Activated CD8-positive, alpha-beta memory T cell treated with anti-CD3 and anti-CD28 coated beads for 36 hours (primary cell): ENCODE measurements at regions not wholly inside any gene's neighbourhood (a gene's known extent, or its start where the extent isn't known, plus 50 kb on each side); places are given as distances from the start of the nearest gene placed in this dataset.

Experiments used
- CTCF ChIA-PET: fragments of 350-600 bp; sonication (Branson Sonifier 250); formaldehyde crosslinking; loops from one replicate; lab custom pipeline; 2021; ENCODE audit warnings: antibody characterized with exemption; lab: Charles Lee
- POLR2A ChIA-PET: fragments of 350-600 bp; sonication (Branson Sonifier 250); formaldehyde crosslinking; loops from one replicate; lab custom pipeline; 2021; ENCODE audit warnings: antibody characterized with exemption; lab: Charles Lee

DNA sequence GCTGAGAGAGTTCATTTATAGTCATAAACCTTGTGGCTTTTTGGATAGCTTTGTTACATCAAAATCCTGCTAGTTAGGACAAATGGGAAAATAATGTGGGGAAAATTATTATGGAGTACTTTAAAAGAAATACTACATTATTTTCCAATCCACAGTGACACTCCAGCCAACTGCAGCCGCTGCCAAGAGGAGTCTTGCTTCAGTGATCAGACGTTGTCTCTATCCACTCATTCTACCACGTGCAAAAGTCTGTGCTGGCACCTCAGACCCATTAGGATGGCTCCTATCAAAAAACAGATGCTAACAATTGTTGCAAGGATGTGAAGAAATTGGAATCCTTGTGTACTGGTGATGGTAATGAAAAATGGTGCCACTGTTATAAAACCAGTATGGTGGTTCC lies 128.6 kb upstream of the IQSEC1 start:
- POLR2A ChIA-PET, result no interaction called here
- CTCF ChIA-PET, result no interaction called here

DNA sequence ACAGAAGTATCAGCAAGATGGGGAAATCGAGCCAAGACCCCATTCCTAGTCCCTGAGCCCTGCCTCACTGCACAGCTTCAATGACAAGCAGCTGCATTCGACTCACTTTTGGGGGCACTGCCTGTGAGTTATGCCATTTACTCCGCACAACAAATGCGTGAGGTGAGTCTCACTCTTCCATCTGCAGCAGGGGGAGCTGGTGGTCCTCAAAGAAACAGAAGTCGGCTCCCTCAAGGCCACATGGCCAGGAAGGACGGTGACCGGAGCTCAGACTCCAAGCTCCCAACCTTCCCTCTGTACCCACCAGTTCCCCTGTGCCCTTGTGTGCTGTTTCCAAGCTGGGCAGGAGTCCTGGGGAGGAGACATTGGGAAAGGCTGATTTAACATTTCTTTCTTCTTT lies 127.7 kb upstream of the IQSEC1 start:
- ChIA-PET POLR2A (no interaction called here), CTCF (no interaction called here)

DNA sequence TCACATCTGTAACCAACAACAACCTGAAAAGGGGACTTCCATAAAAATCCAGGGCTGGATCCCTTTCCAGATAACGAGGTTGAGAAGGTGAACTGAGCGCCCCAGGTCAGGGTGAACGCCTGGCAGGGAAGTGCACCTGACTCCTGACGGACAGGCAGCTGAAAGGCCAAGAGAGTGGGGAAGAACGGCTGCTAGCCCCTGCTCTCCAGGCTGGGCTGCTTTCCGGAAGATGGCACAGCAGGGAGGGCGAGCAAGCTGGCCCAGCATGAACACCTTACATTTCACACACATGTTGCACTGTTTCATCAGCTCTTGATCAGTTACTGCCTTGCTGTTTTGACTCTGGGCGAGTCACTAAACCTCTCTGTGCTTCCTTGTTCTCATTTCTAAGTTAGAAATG lies 127.2 kb upstream of the IQSEC1 start:
- ChIA-PET POLR2A (no interaction called here), CTCF (no interaction called here)

DNA sequence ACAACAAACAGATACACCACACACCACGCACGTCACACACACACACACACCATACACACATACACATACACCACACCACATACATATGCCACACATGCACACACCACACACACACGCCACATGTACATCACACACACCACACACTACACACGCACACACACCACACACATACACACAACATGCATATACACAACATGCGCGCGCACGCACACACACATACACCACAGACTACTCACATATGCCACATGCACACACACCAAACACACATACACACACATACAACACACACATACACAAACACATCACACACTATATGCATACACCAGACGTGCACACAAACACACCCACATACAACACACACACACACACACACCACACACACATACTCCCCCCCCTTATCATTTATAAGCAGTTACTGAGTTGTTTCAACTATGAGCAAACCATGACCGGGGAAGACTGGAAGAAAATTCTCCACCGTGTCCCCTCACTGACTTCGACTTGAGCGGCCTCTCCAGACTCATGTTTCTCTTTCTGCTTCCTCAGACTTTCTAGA lies 126.7 kb upstream of the IQSEC1 start:
- CTCF ChIA-PET, result no interaction called here
- POLR2A ChIA-PET, result no interaction called here

DNA sequence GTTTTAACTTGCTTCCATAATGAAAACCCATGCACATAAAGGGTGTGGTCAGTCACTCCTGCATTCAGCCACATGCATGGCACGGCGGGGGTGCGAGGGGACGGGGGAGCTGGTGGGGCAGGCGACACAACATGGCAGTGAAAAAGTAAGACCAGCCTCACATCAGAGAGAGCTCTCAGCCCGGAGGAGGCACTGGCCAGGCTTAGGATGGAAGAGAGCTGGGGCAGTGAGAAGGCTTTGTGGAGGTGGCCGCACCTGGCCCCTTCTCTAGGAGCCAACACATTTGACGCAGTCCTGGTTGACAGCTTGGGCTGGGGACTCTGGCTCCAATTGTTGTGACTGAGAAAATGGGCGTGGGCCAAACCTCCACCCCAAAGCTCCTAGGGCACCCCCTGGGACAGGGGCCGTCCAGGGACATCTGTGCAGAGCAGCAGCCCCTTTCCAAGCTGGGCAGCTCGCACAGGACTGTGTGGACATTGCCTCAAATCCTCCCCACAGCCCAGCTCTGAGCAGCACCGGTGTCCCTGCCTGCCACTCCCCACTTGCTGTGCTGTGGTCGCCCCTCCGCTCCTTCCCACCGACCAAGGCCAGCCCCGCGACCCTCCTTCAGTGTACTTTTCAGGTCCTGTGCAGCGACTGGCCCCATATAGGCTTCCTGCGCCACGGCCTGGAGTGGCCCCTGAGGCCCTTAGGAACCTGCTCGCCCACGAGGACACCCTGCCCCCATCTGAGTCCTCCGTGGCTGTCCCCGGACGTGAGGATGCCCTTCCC lies 126.0 kb upstream of the IQSEC1 start:
- POLR2A ChIA-PET, result no interaction called here
- CTCF ChIA-PET, result no interaction called here

DNA sequence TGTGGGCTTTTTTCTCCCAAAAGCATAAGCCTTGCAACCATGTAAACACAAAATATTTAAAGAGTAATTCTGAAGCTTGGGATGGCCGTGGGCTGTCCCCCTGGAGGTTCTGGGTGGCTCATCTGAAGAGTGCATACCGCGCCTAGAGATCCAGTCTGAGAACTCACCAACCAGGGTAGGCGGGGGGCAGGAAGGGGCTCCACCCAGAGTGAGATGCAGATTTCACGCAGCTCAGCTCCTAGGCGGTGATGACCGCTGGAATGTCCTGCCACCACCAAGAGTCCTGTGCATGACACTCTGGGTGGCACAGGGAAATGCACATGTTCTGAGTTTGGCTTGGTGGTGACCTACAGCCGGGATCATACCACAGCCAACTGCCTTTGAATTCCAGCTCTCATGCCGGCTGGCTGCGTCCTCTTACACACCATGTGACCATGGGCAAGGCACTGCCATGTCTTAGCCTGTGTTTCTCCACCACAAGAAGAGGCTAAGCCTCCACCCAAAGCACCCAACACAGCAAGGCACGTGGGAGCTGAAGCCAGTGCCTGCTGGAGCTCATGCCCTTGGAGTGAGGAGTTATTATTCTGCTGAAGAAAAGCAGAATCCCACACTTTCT lies 125.1 kb upstream of the IQSEC1 start:
- CTCF ChIA-PET, result no interaction called here
- POLR2A ChIA-PET, result no interaction called here

DNA sequence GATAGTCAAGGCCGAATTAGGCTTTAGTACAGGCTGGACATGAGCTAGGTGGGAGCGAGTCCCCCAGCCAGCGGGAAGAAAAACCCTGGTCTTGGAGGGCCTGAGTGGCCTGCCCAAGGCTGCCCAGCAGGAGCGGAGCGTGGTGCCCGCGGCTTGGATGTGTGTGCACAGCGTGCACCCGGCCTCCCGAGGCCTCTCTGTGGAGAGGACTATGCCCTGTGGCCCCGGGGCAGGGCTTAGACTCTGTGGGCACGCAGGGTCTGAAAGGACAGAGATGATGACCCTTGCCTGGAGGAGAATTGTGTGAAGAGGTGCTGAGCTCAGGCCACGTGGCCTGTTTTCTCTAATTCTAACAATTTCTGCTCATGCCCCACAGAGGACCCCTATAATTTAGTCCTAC lies 124.6 kb upstream of the IQSEC1 start:
- CTCF ChIA-PET, result no interaction called here
- POLR2A ChIA-PET, result no interaction called here

DNA sequence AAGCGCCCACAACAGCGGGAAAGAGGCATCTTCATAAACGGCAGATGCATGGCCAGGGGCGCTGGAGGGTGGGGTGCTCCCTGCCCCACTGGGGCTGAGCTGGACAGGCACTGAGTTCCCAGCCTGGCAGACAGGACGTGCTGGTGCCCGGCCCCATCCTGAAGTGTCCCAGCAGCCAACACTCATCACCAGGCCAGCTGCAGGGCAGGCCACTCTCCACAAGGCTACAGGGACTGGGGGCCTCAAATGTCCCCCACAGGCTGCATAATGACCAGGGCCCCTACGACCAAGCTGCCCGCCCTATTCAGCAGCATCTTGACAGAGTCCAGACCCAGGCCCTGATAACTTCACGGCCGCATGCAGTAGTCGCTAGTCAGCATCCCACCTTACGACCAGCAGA lies 124.1 kb upstream of the IQSEC1 start:
- ChIA-PET POLR2A (no interaction called here), CTCF (no interaction called here)

DNA sequence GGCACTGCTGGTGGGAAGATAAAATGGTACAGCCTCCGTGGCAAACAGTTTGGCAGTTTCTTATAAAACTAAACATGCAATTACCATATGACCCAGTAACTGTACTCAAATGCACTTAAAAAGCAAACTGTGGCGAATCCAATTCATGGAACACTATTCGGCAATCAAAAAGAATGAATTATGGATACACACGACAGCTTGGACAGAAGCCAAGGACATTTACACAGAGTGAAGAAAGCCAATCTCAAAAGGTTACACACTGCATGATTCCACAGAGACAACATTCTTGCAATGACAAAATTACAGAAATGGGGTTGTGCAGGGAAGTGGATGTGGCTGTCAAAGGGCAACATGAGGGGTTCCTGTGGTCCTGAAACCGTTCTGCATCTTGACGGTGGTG lies 122.1 kb upstream of the IQSEC1 start:
- ChIA-PET CTCF (no interaction called here), POLR2A (no interaction called here)

DNA sequence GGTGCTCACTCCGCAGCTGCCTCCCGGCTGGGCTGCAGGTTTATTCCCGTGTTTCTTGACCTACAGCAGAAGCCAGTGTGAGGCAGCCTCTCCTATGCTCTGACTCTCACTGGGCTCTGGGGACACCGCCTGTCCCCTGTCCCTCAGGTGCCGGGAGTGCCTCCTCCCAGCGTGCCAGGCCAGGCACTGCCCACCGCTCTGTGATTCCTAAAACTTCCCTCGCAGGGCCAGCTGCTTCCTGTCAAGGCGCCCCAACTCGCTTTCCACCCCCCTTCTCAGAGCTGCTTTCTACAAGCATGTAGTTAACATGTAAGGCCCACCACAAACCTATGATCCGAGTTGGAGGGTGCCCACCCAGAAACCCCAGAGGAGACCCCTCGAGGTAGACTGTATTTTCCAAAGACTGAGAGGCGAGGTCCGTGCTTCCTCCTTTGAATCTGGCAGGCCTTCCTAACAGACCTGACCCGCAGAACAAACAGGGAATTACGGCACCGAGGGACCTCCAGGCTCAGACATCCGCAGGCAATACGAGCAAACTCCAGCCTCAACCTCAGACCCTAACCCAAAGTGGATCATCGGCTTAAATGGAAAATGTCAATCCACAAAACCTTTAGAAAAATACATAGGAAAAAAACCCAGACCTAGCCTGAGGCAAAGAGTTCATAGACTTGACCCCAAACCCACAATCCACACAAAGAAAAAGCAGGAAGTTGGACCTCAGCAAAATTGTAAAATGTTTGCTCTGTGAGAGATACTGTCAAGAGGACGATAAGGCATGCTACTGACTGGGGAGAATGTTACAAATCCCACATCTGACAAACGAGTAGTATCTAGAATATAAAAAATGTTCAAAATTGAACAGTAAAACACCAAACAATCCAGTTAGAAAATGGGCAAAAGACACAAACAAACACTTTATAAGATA lies 121.3 kb upstream of the IQSEC1 start:
- POLR2A ChIA-PET, result no interaction called here
- CTCF ChIA-PET, result no interaction called here

DNA sequence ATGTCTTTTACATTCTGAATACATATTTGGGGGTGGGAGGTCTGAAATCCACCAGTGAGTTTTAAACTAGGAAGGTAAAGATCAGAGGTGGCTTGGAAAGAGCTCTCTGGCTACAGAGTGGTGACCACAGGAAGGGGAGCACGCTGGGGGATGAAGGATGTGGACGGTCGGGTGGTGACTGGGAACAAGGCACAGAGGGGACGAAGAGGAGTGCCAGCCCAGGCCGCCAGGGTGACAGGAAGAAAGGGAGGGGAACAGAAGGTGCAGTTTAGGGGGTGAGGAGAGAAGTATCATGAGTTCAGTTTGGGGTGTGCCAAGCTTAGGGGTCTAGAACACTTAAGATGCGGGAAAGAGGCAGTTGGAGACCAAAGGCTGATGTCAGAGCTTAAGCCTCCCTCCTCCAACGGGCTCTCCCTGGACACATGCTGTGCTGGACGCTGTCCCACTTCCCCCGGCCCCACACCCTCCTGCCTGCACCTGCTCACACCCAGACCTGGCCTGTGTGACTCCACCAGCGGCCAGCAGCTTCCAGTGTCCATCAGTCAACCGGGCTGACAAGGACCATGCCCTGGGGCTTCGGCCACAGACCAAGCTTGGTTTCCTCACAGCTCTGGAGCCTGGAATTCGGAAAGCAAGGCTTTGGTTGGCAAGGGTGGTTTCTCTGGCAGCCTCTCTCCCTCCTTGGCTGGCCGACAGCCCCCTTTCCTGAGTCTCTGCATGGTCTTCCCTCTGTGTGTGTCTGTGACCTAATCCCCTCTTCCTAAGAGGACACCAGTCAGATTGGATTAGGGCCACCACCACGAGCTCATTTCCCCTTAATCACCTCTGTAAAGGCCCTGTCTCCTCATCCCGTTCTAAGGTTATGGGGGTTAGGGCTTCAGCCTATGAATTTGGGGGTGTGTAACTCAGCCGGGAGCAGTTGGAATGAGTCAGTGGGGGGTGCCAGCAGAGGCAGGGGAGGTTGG lies 120.4 kb upstream of the IQSEC1 start:
- ChIA-PET CTCF (no interaction called here), POLR2A (no interaction called here)

DNA sequence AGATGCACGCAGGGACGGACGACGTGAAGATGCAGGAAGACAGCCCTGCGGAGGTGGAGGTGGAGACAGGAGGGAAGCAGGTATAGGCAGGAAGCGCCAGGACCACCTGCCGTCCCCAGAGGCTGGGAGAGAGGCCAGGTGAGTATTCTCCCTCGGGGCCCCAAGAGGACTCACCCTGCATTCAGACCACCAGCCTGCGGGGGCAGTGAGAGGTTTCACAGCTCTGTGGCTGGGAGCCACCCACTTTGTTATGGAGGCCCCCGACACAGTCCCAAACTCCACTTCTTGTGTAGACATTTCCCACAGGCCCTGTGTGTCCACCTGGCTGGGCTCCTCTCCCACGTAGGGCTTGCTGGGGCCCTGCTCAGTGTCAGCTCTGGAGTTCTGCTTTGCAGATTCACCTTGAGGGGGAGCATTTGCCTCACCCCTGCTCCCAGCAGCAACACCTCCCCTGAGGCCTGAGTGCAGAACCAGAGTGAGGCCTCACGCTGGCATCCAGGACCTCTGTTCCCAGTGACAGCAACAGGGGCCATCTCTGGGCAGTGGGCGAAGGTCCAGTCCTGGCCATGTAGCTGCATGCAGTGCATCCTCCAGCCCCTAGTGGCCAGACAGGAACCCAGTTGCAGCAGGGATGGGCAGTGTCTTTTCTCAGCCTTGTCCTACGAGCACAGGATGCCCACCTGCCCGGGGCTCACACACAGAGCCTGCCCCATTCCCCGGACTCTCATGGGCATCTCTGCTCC lies 119.4 kb upstream of the IQSEC1 start:
- POLR2A ChIA-PET, result no interaction called here
- CTCF ChIA-PET, result no interaction called here

DNA sequence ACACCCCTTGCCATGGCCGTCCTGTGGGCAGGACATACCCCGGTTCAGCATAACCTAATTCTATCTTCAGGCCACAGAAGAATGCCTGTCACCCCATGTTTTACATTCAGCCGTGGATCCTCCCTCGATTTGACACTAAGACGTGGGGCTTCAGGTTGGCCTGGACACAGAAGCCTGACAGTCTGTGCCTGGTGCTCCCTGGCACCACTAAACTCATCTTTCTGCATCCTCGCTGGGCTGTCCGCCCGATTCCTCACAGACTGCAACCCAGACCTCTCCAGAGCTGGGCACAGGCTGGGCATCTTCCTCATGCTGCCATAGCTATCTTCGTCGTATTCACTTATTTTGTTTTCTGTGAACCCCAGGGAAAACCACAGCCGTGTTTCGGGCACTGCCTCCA lies 117.8 kb upstream of the IQSEC1 start:
- ChIA-PET POLR2A (no interaction called here), CTCF (interaction anchor here (0.6 kb wide), 1 partner anchor 12 kb away, joined by 3 read pairs; no protein-coding TSS in a partner anchor)

DNA sequence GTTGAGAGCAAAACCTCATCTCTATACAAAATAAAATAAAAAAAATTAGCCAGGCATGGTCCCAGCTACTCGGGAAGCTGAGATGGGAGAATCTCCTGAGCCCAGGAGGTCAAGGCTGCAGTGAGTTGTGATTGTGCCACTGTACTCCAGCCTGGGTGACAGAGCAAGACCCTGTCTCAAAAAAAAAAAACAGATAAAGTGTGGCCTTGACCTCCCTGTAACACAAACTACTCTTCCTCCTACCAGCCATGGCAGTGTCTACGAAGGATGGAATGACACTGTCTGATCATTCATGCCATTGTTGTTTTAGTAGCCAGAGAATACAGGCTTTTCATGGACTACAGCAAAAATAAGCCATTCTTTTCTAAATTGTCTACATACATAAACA lies 117.1 kb upstream of the IQSEC1 start:
- ChIA-PET CTCF (no interaction called here), POLR2A (no interaction called here)

DNA sequence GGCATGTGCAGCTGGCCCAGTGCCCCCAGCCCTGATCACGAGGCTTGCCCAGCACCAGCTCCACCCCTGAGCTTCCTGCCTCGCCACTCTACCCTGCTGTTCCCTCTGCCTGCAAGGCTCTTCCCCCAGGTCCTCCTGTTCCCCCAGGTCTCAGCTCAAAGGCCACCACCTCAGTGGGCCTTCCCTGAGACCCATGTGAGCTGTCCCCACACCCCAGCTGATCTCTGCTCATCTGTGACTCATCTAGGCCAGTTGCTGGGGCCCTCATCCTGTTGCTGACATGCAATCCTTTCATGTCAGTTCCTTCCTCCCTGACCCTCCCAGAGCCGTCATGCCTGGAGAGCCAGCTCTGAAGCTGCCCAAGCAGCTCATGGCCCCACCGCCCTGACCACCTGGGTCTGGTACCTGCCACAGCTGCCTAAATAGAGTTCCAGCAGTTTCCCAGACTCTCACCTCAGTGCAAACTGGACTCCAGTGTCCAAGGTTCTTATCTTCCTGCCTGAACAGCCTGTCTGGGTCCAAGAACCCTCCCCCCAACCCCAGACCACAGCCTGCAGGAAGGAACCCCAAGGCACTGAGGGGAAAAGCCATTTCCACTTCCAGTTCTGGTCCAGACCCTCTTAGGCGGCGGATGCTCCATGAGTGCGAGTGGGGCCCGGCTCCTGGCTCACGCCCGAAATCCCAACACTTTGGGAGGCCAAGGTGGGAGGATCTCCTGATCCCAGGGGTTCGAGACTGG lies 116.6 kb upstream of the IQSEC1 start:
- CTCF ChIA-PET, result no interaction called here
- POLR2A ChIA-PET, result no interaction called here

DNA sequence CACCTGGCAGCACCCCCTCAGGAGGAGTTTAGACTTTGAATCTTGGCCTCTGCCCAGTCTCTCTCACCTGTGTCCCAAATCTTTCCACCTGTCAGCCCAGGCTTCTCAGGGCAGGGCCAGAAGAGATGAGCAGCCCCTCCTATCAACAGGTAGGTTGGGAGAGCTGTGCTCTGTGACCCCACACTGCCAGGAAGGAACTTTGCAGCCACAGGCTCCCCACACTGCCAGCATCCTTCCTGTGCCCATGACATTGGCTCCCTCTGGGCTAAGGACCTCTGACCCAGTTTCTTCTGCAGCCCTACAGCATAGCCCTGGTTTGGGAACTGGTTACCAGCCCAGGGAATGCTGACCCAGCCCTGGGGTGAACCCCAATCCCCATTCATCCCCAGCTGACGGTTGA lies 115.7 kb upstream of the IQSEC1 start:
- CTCF ChIA-PET, result interaction anchor here (0.5 kb wide), 1 partner anchor 1500 kb away, joined by 3 read pairs; no protein-coding TSS in a partner anchor
- POLR2A ChIA-PET, result no interaction called here

DNA sequence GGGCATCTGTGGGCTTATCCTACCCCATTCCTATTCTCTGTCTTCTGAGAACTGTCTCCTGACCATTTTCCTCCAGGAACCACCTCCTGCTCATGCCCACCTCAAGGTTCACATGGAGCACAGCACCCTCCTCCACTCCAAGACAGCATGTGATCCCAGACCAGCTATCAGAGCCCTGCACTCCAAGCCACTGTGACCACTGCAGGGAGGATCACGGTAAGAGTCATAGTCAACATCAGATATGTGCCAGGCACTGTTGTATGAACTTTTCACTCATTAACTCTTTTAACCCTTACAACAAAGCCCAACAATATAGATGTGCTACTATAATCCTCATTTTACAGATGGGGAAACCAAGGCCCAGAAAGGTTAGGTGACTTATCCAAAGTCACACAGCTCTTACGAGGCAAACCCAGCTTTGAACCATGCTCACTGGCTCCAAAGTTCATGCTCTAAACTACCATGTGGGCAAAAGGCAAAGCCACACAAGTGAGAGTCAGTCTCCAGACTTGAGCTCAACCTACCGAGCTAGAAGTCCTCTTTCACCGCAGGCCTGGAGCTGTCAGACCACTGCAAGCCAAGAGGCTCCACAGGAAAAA lies 115.1 kb upstream of the IQSEC1 start:
- ChIA-PET CTCF (no interaction called here), POLR2A (no interaction called here)
